Kidney tubule cell (primary cell): ENCODE measurements at regions not wholly inside any gene's neighbourhood (a gene's known extent, or its start where the extent isn't known, plus 50 kb on each side); places are given as distances from the start of the nearest gene placed in this dataset.

Experiments used
- DNase-seq: peaks from one replicate; pipeline ENCODE4 v3.0.0-alpha.2; 2018; ENCODE audit warnings: low spot score

DNA sequence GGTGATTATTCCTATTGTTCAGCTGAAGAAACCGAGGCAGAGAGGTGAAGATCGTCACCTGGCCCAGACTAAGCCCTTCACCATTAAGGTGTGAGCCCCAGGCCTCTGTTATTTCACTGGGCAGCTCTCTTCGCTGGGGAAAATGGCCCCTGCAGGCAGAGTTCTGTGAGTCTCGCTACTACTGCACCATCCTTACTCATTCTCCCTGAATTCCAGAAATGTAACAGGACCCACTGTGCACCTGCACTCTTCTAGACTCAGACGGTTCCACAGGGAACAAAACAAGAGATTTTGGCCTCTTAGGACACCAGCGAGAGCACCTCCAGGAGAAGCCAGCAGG is 147.7 kb upstream of the GLI2 start:
- no peak for DNase-seq

DNA sequence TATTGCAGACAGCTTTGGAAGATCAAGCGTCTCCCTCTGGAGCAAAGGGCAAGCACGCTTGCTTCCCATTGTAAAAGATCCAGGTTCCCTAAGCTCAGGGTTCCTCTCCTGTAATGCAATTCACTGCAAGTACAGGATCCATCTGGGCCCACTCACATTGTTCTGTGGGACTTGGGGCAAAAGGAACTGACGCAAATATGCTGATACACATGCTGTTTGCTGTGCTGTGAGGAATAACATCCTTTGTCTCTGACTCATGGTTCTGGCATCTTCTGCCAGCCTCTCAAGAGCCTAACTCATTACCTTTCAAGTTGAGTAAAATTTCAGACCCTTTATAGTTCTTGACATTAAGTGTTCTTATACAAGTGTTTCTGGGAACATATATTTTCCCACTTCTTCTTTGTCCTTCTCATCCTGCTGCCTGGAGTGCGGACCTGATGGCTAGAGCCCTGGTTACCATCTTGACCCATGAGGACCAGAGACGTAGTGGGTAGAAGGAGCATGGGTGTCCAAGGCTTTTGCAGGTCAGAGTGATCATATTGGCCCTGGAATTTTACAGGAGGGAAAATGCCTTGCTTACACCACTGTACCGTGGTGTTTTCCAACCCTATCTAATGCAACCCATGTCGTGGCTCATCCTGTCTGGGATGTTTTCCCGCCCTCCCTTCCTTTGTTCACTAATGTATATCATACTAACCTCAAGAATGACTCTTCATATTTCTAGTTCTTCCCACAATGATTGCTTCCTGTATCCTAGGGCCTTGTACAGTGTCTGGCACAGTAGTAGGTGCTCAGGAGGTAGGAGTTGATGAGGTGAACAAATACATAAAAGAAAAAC is 145.7 kb upstream of the GLI2 start:
- peak; percentile 36 for DNase-seq

DNA sequence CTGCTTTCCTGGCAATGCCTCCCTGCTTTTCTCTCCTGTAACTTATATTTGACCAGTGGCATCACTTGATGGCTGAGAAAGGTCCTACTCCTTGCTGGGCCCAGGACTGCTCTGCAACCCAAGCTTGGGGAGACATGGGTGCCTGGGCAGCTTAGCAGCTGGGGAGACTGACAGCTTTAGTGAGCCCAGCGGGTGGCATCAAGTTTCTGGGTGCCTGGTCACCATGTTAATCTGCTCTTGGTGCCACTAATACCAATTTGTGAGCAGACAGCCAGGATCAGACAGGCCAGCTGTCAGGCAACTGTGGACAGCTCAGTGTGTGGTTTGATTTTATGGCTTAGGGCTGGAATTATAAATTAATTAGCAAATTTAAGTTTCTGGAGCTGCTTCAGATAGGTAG is 144.8 kb upstream of the GLI2 start:
- DNase-seq, result no peak

- DNase-seq, result no peak
Observed at GRCh38 chr2:120591572-120591971, 144.1 kb upstream of the GLI2 start.

DNA sequence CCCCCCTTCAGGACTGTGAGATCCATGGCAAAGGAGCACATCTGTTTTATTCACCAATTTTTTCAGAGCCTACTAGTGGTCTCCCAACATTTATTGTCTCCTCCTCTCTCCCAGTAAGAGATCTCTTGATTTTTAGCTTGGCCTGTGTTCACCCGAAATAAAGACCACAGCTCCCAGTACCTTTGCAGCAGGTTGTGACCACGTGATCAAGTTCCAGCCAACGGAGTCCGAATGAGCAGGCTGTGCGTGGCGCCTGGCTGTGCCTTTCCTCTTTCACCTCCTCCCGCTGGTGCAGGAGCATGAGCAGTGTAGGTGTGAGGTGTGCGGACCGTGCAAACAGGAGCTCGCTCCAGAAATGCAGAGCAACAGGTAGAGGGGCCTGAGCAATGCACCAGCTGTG is 143.6 kb upstream of the GLI2 start:
- DNase-seq, result no peak

- DNase-seq, result no peak
Observed at GRCh38 chr2:120593921-120594686, 141.6 kb upstream of the GLI2 start.

DNA sequence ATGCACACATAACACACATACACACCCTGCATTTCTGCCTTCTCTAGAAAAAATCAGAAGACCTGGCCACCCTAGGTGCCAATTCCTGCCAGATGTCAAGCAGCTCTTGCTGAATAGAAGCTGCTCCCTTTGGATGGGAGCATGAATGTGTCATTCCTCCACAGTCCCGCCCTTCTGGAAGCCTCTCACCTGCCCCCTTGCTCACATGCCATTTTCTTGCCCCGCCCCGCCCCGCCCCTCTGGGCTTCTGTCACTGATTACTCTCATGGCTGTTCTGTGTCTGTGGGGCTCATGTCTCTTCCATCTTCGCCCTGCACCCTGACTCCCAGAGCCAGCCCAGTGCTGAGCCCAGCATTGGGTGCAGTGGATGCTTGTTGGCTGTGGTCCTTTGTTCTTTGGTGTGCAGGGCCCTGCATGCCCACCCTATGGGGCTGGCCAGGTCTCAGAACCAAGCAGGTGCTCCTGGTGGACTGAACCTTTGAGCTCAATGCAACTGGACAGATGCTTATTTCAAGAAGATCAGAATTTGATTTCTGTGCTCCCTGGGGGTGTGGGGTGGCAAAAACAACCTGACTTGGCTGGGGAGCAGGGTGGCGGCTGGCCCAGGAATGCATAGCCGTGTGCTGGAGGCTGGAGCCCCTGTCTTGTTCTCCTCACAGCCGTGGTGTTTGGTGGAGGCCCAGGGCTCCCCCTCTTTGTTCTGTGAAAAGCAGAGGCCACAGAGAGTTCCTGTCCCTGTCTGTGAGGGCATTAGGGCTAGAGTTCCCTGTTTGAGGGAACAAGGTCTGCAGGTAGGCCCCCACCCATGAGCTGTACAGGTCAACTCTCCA is 140.6 kb upstream of the GLI2 start:
- peak; percentile 28 for DNase-seq

GRCh38 chr2:120595739-120596138 is 139.9 kb upstream of the GLI2 start:
- no peak for DNase-seq

- no peak for DNase-seq
Observed at GRCh38 chr2:120596191-120596811, 139.4 kb upstream of the GLI2 start.

DNA sequence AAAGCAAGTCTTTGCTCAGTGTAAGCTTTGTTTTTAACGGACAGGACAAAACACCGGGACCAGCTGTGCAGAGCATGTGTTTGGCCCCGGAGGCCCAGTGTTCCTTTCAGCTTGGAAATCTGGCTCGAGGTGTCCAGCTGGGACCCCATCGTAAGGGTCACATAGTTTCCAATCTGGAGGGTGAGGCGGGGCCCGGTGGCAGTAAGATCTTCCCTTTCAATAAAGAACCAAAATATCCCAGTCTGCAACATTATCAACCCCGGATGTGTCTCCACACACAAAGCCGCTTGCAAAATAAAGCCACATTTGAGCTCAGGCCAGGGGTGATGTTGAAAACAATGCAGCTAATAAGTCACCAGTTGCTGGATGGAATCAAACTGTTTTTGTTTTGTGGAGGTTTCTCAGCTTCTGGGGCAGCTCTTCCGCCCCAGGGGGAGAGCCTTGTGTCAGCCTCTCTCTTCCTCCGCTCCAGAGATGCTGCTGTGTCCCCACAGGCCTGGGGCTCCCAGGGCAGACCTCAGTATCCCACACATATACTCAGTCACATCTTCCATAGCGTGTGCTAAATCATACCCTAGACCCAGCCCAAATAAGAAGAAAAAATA is 138.6 kb upstream of the GLI2 start:
- DNase-seq, result no peak

DNA sequence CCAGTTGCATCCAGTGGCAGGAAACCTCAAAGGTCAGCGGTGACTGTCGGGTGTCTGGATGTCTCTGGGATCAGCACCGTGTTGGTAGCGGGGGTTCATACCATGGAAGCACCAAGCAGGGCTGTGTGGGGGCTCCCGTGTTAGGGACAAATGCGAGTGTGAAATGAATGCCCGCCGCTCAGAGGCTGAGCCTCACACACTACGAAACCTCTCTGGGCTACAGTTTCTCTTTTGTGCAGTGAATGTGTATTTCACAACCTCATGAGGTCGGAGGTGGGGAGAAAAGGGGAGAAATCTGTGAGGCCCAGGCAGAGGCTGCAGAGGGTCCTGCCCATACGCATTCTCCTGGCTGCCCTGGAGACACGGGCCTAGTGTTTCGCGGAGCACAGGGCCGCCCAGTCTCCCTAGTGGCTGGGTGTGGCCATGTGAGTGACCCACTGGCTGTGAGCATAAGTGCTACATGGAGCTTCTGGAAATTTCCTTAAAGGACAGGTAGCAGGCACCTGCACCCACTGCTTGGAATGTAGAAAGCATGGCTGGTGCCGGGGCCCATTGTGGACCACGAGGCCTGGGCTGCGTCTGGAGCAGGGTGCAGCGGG is 138.0 kb upstream of the GLI2 start:
- DNase-seq, result no peak

GRCh38 chr2:120598416-120598815 is 137.3 kb upstream of the GLI2 start:
- no peak for DNase-seq

DNA sequence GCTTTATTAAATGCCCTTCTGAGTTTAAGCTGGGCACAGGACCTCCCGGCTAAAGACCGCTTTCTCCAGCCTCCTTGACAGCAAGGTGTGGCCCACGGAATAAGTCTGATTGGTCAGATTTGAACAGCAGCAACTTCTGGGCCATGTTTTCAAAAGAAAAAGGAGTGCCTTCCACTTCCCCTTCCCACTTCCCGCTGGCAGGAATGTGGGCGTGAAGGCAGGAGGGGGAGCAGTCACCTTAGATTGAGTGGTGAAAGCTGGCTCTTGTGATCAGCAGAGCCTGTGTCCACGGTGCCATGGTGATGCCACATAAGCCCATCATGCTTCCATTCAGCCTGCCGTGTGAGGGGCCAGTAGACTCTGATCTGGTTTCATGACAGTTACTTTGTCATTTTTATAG is 136.6 kb upstream of the GLI2 start:
- DNase-seq, result no peak

GRCh38 chr2:120599656-120600055 is 136.0 kb upstream of the GLI2 start:
- no peak for DNase-seq

GRCh38 chr2:120600335-120600734 is 135.3 kb upstream of the GLI2 start:
- DNase-seq, result no peak

- DNase-seq, result no peak
Observed at GRCh38 chr2:120600786-120601185, 134.9 kb upstream of the GLI2 start.

DNA sequence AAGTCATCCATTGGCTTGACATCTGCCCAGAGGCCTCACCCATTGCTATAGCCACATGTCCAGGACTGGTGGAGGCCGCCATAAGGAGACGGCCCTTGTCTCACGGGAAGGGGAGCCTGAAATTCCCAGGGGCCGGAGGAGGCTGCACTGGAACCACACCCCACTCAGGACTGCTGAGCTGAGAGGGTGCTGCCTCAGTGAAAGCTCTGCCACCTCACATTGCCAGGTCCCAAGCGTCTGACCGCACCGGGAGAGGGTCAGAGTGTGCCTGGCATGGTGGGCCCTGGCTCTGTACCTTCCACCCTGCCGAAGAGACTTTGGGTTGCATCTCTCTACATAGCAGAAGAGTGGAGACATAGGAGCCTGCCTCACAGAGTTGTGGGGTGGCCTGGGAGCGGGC is 134.1 kb upstream of the GLI2 start:
- DNase-seq, result no peak

DNA sequence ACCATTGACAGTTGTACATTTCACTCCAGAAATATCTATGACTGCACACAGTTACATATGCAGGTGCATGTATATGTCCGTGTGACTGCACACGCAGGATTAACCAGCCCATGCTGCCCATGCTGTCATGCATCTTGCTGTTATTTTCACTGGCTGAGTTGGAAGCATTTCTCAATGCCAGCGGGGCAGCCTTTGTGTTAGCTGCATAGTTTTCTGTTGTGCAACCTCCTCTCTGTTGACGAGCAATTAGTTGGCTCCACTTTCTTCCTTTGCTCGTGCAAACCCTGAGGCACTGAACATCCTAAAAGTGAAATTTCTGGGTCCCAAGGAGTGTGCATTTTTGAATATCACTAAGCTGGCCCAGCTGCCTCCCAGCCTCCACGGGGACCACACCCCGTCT is 133.4 kb upstream of the GLI2 start:
- DNase-seq, result no peak

DNA sequence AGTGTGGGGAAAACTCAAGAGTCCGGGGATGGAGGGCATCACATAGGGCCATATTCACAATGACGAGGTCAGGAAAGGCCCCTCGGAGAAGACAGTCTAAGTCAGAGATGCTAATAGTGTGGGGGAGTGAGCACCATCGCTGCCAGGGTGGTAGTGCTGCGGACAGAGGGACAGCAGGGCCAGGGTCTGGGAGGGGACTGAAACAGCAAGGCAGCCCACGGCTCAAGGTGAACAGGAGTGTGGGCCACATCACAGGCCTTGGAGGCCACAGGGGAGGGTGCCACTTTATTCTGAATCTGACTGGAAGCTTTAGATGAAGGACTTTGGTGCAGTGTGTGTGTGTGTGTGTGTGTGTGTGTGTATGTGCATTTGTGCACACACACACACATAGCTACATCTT is 130.9 kb upstream of the GLI2 start:
- no peak for DNase-seq

GRCh38 chr2:120605231-120605935 is 130.3 kb upstream of the GLI2 start:
- peak; percentile 39 for DNase-seq

GRCh38 chr2:120606280-120606679 is 129.4 kb upstream of the GLI2 start:
- DNase-seq, result no peak
